ENCODE measurements at regions not wholly inside any gene's neighbourhood (a gene's known extent, or its start where the extent isn't known, plus 50 kb on each side); places are given as distances from the start of the nearest gene placed in this dataset.

GRCh38 chr15:87715252-87715651, 541.3 kb downstream of the NTRK3 start:
- TF ChIP-seq GATA2 (IDR thresholded peaks at IDR 0.05; ENCODE audit: low read depth, low read length), result no peak
- no peak for TF ChIP-seq GATA3 (IDR thresholded peaks at IDR 0.05; ENCODE audit: low read depth, low read length)

Data from SH-SY5Y (cell line).